Fibroblast of villous mesenchyme (primary cell): ENCODE measurements at regions not wholly inside any gene's neighbourhood (a gene's known extent, or its start where the extent isn't known, plus 50 kb on each side); places are given as distances from the start of the nearest gene placed in this dataset.
"Not testable (repeated sequence)": the region's sequence is repeated elsewhere in the genome, so short reads cannot be mapped to it uniquely, and the experiment has no call there.

Source experiments
- DNase-seq: peaks from one replicate; pipeline ENCODE4 v3.0.0-alpha.2; 2010; ENCODE audit warnings: low read depth
- H3K4me3 ChIP-seq: 2 replicates; pipeline ENCODE4 v1.5.1; 2011; ENCODE audit warnings: low read depth, mild to moderate bottlenecking, low read length
- CTCF ChIP-seq: IDR thresholded peaks from 2 replicates; pipeline ENCODE4 v1.5.1; 2012; ENCODE audit warnings: low read depth, mild to moderate bottlenecking, low read length; ENCODE audit not compliant: insufficient read depth

- no peak overlapping the region for H3K4me3 ChIP-seq
- DNase-seq = no peak
- TF ChIP-seq CTCF = no peak
Observed at GRCh38 chr1:234833118-234833517, 223.1 kb upstream of the IRF2BP2 start.

- no peak overlapping the region for H3K4me3 ChIP-seq
- DNase-seq = no peak
- no peak for TF ChIP-seq CTCF
Observed at GRCh38 chr1:234827656-234828055, 217.7 kb upstream of the IRF2BP2 start.

- H3K4me3 ChIP-seq = no peak overlapping the region
- no peak for DNase-seq
- TF ChIP-seq CTCF = no peak
Observed at GRCh38 chr1:234827181-234827580, 217.2 kb upstream of the IRF2BP2 start.

DNA sequence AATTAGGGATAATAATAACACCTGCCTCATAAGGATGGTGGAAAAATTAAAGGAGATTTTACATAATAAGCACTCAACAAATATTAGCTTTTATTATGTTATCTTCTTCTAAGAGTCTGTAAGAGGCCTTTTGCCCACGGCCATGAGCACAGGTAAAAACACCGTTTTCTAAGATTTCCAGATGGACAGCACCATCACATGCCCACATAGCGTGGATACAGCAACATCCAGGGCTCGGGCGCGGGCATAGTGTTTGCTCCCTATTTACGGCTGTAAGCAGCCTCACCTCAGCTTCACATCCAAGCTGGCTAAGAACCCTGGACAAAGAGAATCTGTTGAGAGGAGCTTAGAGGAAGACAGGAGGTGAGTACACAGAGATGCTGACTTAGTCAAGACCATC, 216.4 kb upstream of the IRF2BP2 start:
- DNase-seq = no peak
- no peak for TF ChIP-seq CTCF
- H3K4me3 ChIP-seq = no peak overlapping the region

DNA sequence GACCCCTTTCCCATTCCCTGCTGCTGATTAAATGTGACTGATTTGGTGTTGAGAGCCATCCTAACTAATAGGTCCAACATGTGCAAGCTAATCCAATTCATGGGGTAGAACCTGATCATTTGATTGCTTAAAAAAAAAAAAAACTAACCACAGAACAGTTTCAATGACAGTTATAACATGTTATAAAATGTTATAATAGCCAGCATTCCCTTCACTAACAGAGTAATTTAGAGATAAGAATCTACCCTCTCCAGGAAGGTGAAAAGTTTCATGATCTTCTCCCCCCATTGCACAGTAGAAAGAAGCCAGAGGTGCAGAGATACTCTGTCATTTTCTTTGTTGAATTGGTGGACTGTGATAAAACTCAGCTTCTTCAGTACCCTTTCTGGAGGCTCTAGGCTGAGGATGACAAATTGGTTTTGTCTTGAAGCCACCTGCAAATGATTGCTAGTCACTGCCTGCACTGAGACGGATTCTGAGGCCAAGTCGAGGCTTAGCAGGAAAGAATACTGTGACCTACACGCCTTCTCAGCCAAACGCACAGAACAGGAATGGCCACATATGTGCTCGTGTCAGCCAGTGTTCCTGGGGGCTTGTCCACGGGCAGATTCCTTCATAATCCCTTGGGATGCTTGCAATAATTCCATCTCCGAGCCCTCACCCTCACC, 215.7 kb upstream of the IRF2BP2 start:
- no peak overlapping the region for H3K4me3 ChIP-seq
- no peak for TF ChIP-seq CTCF
- no peak for DNase-seq

- not testable (repeated sequence) for H3K4me3 ChIP-seq, DNase-seq
Observed at GRCh38 chr1:234824836-234825235, 214.9 kb upstream of the IRF2BP2 start.

DNA sequence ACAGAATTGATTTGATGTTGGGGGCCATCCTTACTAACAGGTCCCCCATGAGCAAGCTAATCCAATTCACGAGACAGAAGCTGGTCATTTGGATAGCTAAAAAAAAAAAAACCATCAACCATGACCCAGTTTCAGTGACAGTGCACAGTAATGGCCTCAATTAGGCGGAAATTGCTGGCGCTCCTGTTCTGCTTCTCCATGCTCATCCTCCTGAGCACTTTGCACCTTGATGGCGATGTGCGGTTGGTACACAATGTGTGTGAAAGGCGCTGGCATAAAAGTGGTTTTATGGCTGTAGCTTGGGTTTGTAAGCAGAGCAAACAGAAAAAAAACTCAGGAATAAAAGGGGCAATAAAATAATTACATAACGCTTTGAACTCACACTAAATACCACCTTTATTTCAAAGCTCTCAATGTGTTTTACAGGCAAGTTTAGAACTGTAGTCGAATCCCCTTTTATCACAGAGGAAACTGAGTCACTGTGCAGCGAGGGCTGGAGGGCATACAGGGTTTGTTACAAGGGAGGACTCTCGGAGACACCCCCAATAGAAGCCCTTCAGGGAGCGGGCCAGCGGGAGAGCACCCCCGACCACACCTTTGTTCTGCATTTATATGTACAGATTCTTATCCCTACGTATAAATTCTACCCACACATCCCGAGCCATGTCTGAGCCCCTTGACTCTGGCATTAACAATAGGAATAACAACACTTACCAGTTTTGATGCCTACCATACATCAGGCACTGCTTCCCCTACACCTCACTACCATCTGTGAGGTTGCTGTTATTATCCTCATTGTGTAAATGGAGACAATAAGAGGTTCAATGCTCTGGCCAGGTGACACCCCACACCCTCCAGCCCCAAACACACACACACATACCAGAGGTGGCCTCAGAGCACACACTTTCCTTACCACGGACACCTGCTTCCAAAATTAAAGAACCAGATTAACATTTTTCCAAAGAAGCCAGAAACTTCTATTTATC, 213.5 kb upstream of the IRF2BP2 start:
- no peak for TF ChIP-seq CTCF
- no peak overlapping the region for H3K4me3 ChIP-seq
- DNase-seq = no peak
